MM.1S (cell line): ENCODE measurements at regions not wholly inside any gene's neighbourhood (a gene's known extent, or its start where the extent isn't known, plus 50 kb on each side); places are given as distances from the start of the nearest gene placed in this dataset.

ENCODE experiments used
- DNase-seq: peaks from one replicate; pipeline ENCODE4 v3.0.0-alpha.2; 2015
- H2AFZ ChIP-seq: fragments of 300-600 bp; sonication (generic); 2 replicates; pipeline ENCODE4 v1.6.0; 2016; ENCODE audit warnings: antibody characterized with exemption, low read length
- H3F3A ChIP-seq: fragments of 300-600 bp; sonication (generic); 2 replicates; pipeline ENCODE4 v1.6.1; 2016; ENCODE audit warnings: mild to moderate bottlenecking, antibody characterized with exemption, low read length, moderate library complexity, mixed read lengths; ENCODE audit not compliant: insufficient read depth
- H3K27ac ChIP-seq: fragments of 300-600 bp; sonication (generic); 2 replicates; pipeline ENCODE4 v1.5.1; 2016; ENCODE audit warnings: mild to moderate bottlenecking, low read length
- H3K27me3 ChIP-seq: fragments of 300-600 bp; sonication (generic); replicated peaks from 2 replicates; pipeline ENCODE4 v1.6.0; 2016; ENCODE audit warnings: low read length; ENCODE audit not compliant: insufficient read depth
- H3K36me3 ChIP-seq: fragments of 300-600 bp; sonication (generic); replicated peaks from 2 replicates; pipeline ENCODE4 v1.6.1; 2016; ENCODE audit warnings: mild to moderate bottlenecking, low read length, mixed read lengths; ENCODE audit not compliant: insufficient read depth
- H3K4me1 ChIP-seq: fragments of 300-600 bp; sonication (generic); 2 replicates; pipeline ENCODE4 v1.6.1; 2016; ENCODE audit warnings: low read length, mixed read lengths
- H3K4me2 ChIP-seq: fragments of 300-600 bp; sonication (generic); 2 replicates; pipeline ENCODE4 v1.6.0; 2016; ENCODE audit warnings: low read depth, low read length
- H3K4me3 ChIP-seq: fragments of 300-600 bp; sonication (generic); 2 replicates; pipeline ENCODE4 v1.5.1; 2016; ENCODE audit warnings: low read length, mixed read lengths
- H3K79me2 ChIP-seq: fragments of 300-600 bp; sonication (generic); 2 replicates; pipeline ENCODE4 v1.6.1; 2016; ENCODE audit warnings: mixed run types, low read length, mixed read lengths
- H3K9ac ChIP-seq: fragments of 300-600 bp; sonication (generic); 2 replicates; pipeline ENCODE4 v1.6.1; 2016; ENCODE audit warnings: low read length, mixed read lengths
- H3K9me2 ChIP-seq: fragments of 300-600 bp; sonication (generic); replicated peaks from 2 replicates; pipeline ENCODE4 v1.6.1; 2016; ENCODE audit warnings: mild to moderate bottlenecking, low read length, mixed read lengths; ENCODE audit not compliant: insufficient read depth
- H3K9me3 ChIP-seq: fragments of 300-600 bp; sonication (generic); replicated peaks from 2 replicates; pipeline ENCODE4 v1.6.1; 2016; ENCODE audit warnings: mild to moderate bottlenecking, low read length, mixed read lengths; ENCODE audit not compliant: insufficient read depth
- H4K20me1 ChIP-seq: fragments of 300-600 bp; sonication (generic); 2 replicates; pipeline ENCODE4 v1.6.1; 2016; ENCODE audit warnings: mild to moderate bottlenecking, low read length, moderate library complexity, mixed read lengths; ENCODE audit not compliant: insufficient read depth
- EZH2 ChIP-seq: fragments of 300-600 bp; sonication (generic); optimal IDR thresholded peaks from 2 replicates; pipeline ENCODE3; 2017; ENCODE audit warnings: low read depth, mild to moderate bottlenecking, antibody characterized with exemption, low read length, mixed read lengths
- EZH2phosphoT487 ChIP-seq: fragments of 300-600 bp; sonication (generic); IDR thresholded peaks from 2 replicates; pipeline ENCODE4 v1.6.1; 2018; ENCODE audit warnings: antibody characterized with exemption, low read length
- TF ChIP-seq, protein P1 (sequence below): fragments of 300-600 bp; sonication (generic); IDR thresholded peaks from 2 replicates; pipeline ENCODE4 v1.5.1; 2016; ENCODE audit warnings: antibody characterized with exemption, low read length, mixed read lengths

DNA sequence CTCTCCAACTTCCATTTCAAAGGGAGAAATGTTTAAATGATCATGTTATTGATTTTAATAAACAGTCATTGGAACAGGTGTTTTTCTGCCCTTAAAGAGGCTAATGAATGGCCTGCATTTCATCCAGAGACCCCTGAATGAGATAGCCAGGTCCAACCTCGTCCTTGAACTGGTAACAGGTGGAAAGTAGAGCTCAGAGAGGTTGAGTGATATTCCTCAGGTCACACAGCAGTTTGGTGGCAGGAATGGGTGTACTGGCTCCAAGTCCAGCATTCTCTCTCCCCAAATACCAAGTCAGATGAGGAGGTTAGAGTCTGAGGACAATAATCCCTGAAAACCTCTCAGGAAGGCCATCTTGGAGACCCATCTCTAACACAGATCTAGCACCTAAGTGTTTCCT is 81.7 kb upstream of the ANO1 start:
- Histone ChIP-seq H3K4me3 (no peak overlapping the region), H3K4me2 (no peak overlapping the region), H3K9ac (no peak overlapping the region), H3K4me1 (no peaks in the 10 kb centered on the region), H3K9me3 (no peaks in the 10 kb centered on the region), H3K79me2 (no peaks in the 10 kb centered on the region), H2AFZ (no peak overlapping the region), H3K27me3 (peaks cover 67% of the 10 kb centered on the region), H3K27ac (no peak overlapping the region), H4K20me1 (no peaks in the 10 kb centered on the region), H3F3A (no peaks in the 10 kb centered on the region), H3K36me3 (no peaks in the 10 kb centered on the region), H3K9me2 (no peaks in the 10 kb centered on the region)
- DNase-seq = no peak
- TF ChIP-seq EZH2 (no peak), EZH2phosphoT487 (no peak)
- TF ChIP-seq, protein P1, sequence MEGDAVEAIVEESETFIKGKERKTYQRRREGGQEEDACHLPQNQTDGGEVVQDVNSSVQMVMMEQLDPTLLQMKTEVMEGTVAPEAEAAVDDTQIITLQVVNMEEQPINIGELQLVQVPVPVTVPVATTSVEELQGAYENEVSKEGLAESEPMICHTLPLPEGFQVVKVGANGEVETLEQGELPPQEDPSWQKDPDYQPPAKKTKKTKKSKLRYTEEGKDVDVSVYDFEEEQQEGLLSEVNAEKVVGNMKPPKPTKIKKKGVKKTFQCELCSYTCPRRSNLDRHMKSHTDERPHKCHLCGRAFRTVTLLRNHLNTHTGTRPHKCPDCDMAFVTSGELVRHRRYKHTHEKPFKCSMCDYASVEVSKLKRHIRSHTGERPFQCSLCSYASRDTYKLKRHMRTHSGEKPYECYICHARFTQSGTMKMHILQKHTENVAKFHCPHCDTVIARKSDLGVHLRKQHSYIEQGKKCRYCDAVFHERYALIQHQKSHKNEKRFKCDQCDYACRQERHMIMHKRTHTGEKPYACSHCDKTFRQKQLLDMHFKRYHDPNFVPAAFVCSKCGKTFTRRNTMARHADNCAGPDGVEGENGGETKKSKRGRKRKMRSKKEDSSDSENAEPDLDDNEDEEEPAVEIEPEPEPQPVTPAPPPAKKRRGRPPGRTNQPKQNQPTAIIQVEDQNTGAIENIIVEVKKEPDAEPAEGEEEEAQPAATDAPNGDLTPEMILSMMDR = no peak

DNA sequence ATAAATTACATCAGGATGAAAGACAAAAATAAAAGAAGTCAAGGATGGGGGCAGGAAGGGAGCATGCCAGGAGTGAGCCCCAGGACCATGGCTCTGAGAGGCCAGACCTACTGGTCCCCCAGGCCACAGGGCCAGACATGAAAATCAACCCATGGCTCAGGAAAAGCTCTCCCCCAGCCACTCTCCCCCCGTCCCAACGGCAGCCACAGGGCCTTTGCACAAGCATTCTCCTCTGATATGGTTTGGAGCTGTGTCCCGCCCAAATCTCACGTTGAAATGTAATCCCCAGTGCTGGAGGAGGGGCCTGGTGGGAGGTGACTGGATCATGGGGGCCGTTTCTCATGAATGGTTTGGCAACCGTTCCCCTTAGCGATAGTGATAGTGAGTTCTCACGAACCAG is 80.8 kb upstream of the ANO1 start:
- no peaks in the 10 kb centered on the region for H3K36me3 ChIP-seq
- H3K4me1 ChIP-seq = no peaks in the 10 kb centered on the region
- H3K4me3 ChIP-seq = no peak overlapping the region
- H3K9ac ChIP-seq = no peak overlapping the region
- no peaks in the 10 kb centered on the region for H3K79me2 ChIP-seq
- no peaks in the 10 kb centered on the region for H3K9me3 ChIP-seq
- no peak overlapping the region for H2AFZ ChIP-seq
- no peaks in the 10 kb centered on the region for H3K9me2 ChIP-seq
- H3K4me2 ChIP-seq = no peak overlapping the region
- H3F3A ChIP-seq = no peaks in the 10 kb centered on the region
- no peak overlapping the region for H3K27ac ChIP-seq
- peaks cover 67% of the 10 kb centered on the region for H3K27me3 ChIP-seq
- H4K20me1 ChIP-seq = no peaks in the 10 kb centered on the region
- no peak for TF ChIP-seq EZH2
- no peak for DNase-seq

- Histone ChIP-seq H3K79me2 (no peaks in the 10 kb centered on the region), H3K9ac (no peak overlapping the region), H3K9me2 (no peaks in the 10 kb centered on the region), H3F3A (no peaks in the 10 kb centered on the region), H2AFZ (no peak overlapping the region), H3K27ac (no peak overlapping the region), H3K4me1 (no peaks in the 10 kb centered on the region), H3K27me3 (peaks cover 74% of the 10 kb centered on the region), H4K20me1 (no peaks in the 10 kb centered on the region), H3K4me2 (no peak overlapping the region), H3K9me3 (no peaks in the 10 kb centered on the region), H3K4me3 (no peak overlapping the region), H3K36me3 (no peaks in the 10 kb centered on the region)
- TF ChIP-seq, protein P1 = no peak
- TF ChIP-seq EZH2phosphoT487 (no peak), EZH2 (no peak)
- no peak for DNase-seq
Observed at GRCh38 chr11:69999721-70000120, 78.4 kb upstream of the ANO1 start.

DNA sequence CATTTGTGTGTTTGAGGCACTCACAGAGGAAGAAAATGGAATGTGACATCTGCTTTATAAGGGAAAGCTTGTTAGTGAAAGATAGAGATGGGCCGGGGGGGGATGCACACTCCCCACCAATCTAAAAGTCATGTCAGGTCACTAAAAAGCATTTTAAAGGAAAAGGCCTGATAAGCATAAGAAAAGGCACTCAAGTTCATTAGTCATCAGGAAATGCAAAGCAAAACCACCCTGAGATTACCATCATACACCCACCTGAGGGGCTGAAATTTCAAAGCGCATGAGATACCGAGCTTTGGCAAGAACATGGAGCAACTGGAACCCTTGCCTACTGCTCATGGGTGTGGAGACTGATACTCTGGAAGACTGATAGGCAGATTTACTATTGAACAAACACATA is 77.9 kb upstream of the ANO1 start:
- Histone ChIP-seq H3K4me1 (no peaks in the 10 kb centered on the region), H3K4me3 (no peak overlapping the region), H3K79me2 (no peaks in the 10 kb centered on the region), H3K36me3 (no peaks in the 10 kb centered on the region), H3K9me3 (no peaks in the 10 kb centered on the region), H3F3A (no peaks in the 10 kb centered on the region), H3K27me3 (peaks cover 75% of the 10 kb centered on the region), H3K9me2 (no peaks in the 10 kb centered on the region), H4K20me1 (no peaks in the 10 kb centered on the region), H3K4me2 (no peak overlapping the region), H2AFZ (no peak overlapping the region), H3K27ac (no peak overlapping the region), H3K9ac (no peak overlapping the region)
- TF ChIP-seq EZH2phosphoT487 (no peak), EZH2 (no peak)
- TF ChIP-seq, protein P1 = no peak
- DNase-seq = no peak
